ENCODE measurements at regions not wholly inside any gene's neighbourhood (a gene's known extent, or its start where the extent isn't known, plus 50 kb on each side); places are given as distances from the start of the nearest gene placed in this dataset.
A peak's percentile ranks its signal among the peaks of the same experiment; 100 is the strongest.

DNA sequence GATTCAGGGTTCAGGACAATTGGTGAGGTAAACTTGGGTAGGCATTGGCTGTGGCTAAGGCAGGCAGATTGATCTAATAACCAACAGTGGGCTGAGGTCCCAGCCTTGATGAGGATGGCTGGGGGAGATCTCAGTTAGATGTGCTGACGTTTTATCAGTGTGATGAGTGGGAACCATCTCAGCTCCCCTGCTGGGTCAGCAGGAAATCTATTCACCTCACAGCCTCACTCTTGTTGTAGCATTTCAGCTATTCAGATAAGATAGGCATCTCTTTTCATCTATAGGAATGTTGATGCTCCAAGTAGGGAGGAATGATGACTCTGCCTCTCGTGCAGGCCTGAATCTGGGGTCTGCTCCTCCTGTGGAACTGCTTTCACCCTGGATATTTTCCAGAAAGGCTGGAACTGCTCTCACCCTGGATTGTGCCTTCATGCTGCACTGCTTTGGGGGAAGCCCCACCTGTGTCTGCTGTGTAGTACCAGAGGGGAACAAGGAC lies 973.7 kb downstream of the NSUN3 start (continued):
- TF ChIP-seq, protein P1, sequence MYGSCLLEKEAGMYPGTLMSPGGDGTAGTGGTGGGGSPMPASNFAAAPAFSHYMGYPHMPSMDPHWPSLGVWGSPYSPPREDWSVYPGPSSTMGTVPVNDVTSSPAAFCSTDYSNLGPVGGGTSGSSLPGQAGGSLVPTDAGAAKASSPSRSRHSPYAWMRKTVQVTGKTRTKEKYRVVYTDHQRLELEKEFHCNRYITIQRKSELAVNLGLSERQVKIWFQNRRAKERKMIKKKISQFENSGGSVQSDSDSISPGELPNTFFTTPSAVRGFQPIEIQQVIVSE (CRISPR knock-in tag; IDR thresholded peaks at IDR 0.05; ENCODE audit: borderline replicate concordance): no peak
- no peak for TF ChIP-seq NR3C1 (CRISPR knock-in tag; conservative IDR thresholded peaks at IDR 0.05; ENCODE audit: low read depth)

DNA sequence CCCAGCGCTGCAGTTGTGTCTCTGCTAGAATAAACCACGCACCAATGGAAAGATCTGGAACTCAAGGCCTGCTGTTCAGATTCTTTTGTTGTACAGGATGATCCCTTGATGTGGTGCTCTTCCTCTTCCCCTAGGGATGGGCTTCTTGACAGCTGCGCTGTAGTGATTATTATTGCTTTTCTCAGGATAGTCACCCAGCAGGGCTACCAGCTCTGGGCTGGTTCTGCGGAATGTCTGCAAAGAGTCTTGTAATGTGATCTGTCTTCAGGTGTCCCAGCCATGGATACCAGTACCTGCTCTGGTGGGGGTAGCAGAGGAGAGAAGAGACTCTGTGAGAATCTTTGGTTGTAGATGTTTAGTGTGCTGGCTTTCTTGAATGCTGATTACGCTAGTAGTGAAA lies 974.2 kb downstream of the NSUN3 start:
- Mint-ChIP-seq H3K4me3 (no peak overlapping the region), H3K36me3 (no peaks in the 10 kb centered on the region), H3K4me1 (peaks cover 16% of the 10 kb centered on the region), H3K27ac (no peak overlapping the region; the same call in 1 of the 2 replicates), H3K27me3 (ENCODE audit: low read depth) (no peaks in the 10 kb centered on the region), H3K9me3 (0 out of 2 replicates have a peak, but pooled peaks cover 5% of the 10 kb centered on the region)
- ATAC-seq (peak; percentile 67), DNase-seq (ENCODE audit: low spot score) (no peak)
- ChIA-PET POLR2A (no interaction called here), CTCF (no interaction called here)
- no peak for TF ChIP-seq ZNF232 (CRISPR knock-in tag; IDR thresholded peaks at IDR 0.05)
- TF ChIP-seq, protein P2, sequence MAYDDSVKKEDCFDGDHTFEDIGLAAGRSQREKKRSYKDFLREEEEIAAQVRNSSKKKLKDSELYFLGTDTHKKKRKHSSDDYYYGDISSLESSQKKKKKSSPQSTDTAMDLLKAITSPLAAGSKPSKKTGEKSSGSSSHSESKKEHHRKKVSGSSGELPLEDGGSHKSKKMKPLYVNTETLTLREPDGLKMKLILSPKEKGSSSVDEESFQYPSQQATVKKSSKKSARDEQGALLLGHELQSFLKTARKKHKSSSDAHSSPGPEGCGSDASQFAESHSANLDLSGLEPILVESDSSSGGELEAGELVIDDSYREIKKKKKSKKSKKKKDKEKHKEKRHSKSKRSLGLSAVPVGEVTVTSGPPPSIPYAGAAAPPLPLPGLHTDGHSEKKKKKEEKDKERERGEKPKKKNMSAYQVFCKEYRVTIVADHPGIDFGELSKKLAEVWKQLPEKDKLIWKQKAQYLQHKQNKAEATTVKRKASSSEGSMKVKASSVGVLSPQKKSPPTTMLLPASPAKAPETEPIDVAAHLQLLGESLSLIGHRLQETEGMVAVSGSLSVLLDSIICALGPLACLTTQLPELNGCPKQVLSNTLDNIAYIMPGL (CRISPR knock-in tag; IDR thresholded peaks at IDR 0.05): no peak
- TF ChIP-seq, protein P3, sequence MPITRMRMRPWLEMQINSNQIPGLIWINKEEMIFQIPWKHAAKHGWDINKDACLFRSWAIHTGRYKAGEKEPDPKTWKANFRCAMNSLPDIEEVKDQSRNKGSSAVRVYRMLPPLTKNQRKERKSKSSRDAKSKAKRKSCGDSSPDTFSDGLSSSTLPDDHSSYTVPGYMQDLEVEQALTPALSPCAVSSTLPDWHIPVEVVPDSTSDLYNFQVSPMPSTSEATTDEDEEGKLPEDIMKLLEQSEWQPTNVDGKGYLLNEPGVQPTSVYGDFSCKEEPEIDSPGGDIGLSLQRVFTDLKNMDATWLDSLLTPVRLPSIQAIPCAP (CRISPR knock-in tag; IDR thresholded peaks at IDR 0.05): no peak
- TF ChIP-seq ZNF121 (CRISPR knock-in tag; IDR thresholded peaks at IDR 0.05): no peak
- no peak for TF ChIP-seq NR1H2 (CRISPR knock-in tag; IDR thresholded peaks at IDR 0.05)
- TF ChIP-seq, protein P4, sequence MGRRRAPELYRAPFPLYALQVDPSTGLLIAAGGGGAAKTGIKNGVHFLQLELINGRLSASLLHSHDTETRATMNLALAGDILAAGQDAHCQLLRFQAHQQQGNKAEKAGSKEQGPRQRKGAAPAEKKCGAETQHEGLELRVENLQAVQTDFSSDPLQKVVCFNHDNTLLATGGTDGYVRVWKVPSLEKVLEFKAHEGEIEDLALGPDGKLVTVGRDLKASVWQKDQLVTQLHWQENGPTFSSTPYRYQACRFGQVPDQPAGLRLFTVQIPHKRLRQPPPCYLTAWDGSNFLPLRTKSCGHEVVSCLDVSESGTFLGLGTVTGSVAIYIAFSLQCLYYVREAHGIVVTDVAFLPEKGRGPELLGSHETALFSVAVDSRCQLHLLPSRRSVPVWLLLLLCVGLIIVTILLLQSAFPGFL (CRISPR knock-in tag; IDR thresholded peaks at IDR 0.05; ENCODE audit: borderline replicate concordance): no peak
- TF ChIP-seq TCF7 (CRISPR knock-in tag; IDR thresholded peaks at IDR 0.05; ENCODE audit: low read depth): no peak

DNA sequence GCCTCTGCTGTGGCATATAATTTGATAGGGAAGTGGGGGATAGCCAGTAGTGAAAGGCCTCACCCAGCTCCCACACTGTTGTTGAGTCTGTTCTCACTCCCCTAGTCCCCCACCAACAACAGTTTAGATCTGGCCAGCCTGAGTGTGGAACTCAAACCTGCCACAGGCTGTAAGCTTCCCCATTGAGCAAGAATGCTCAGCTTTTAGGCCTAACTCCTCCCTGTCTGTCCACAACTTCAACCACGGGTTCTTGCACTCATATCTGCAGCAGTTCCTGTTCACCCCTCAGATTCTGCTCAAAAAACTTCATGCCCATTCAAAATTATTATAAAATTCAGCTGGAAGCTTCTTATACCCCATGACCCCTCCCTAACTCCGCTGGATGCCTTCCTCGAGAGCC lies 975.1 kb downstream of the NSUN3 start:
- H3K27ac Mint-ChIP-seq: no peak overlapping the region
- no peak overlapping the region for H3K4me3 Mint-ChIP-seq
- peaks cover 16% of the 10 kb centered on the region for H3K4me1 Mint-ChIP-seq
- H3K36me3 Mint-ChIP-seq: no peaks in the 10 kb centered on the region
- POLR2A ChIA-PET: no interaction called here
- no peaks in the 10 kb centered on the region for H3K27me3 Mint-ChIP-seq (ENCODE audit: low read depth)
- no peak for ATAC-seq
- 0 out of 2 replicates have a peak, but pooled peaks cover 5% of the 10 kb centered on the region for H3K9me3 Mint-ChIP-seq
- DNase-seq (ENCODE audit: low spot score): no peak
- CTCF ChIA-PET: no interaction called here
- TF ChIP-seq PRRX2 (CRISPR knock-in tag; IDR thresholded peaks at IDR 0.05) (no peak), ZNF138 (CRISPR knock-in tag; conservative IDR thresholded peaks at IDR 0.05) (no peak), CBFB (CRISPR knock-in tag; IDR thresholded peaks at IDR 0.05; ENCODE audit: low read depth) (no peak), SP1 (CRISPR knock-in tag; conservative IDR thresholded peaks at IDR 0.05) (no peak), ZNF263 (CRISPR knock-in tag; IDR thresholded peaks at IDR 0.05; ENCODE audit: low read depth) (no peak), SOX15 (CRISPR knock-in tag; IDR thresholded peaks at IDR 0.05) (no peak), OVOL2 (CRISPR knock-in tag; IDR thresholded peaks at IDR 0.05; ENCODE audit: borderline replicate concordance) (no peak), ESRRA (CRISPR knock-in tag; IDR thresholded peaks at IDR 0.05; ENCODE audit: borderline replicate concordance) (no peak), ZBTB21 (CRISPR knock-in tag; IDR thresholded peaks at IDR 0.05; ENCODE audit: borderline replicate concordance) (no peak), GRHL2 (CRISPR knock-in tag; IDR thresholded peaks at IDR 0.05; ENCODE audit: insufficient replicate concordance, severe bottlenecking) (no peak)
- TF ChIP-seq, protein P3 (CRISPR knock-in tag; IDR thresholded peaks at IDR 0.05): no peak
- TF ChIP-seq, protein P5, sequence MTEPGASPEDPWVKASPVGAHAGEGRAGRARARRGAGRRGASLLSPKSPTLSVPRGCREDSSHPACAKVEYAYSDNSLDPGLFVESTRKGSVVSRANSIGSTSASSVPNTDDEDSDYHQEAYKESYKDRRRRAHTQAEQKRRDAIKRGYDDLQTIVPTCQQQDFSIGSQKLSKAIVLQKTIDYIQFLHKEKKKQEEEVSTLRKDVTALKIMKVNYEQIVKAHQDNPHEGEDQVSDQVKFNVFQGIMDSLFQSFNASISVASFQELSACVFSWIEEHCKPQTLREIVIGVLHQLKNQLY (CRISPR knock-in tag; IDR thresholded peaks at IDR 0.05): no peak
- TF ChIP-seq, protein P2 (CRISPR knock-in tag; IDR thresholded peaks at IDR 0.05): no peak
- TF ChIP-seq, protein P6, sequence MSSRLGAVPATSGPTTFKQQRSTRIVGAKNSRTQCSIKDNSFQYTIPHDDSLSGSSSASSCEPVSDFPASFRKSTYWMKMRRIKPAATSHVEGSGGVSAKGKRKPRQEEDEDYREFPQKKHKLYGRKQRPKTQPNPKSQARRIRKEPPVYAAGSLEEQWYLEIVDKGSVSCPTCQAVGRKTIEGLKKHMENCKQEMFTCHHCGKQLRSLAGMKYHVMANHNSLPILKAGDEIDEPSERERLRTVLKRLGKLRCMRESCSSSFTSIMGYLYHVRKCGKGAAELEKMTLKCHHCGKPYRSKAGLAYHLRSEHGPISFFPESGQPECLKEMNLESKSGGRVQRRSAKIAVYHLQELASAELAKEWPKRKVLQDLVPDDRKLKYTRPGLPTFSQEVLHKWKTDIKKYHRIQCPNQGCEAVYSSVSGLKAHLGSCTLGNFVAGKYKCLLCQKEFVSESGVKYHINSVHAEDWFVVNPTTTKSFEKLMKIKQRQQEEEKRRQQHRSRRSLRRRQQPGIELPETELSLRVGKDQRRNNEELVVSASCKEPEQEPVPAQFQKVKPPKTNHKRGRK (CRISPR knock-in tag; IDR thresholded peaks at IDR 0.05; ENCODE audit: borderline replicate concordance): no peak

All from WTC11 (cell line).